Amniotic epithelial cell (primary cell): ENCODE measurements at regions not wholly inside any gene's neighbourhood (a gene's known extent, or its start where the extent isn't known, plus 50 kb on each side); places are given as distances from the start of the nearest gene placed in this dataset.
A peak's percentile ranks its signal among the peaks of the same experiment; 100 is the strongest.
"Not testable (repeated sequence)": the region's sequence is repeated elsewhere in the genome, so short reads cannot be mapped to it uniquely, and the experiment has no call there.

Experiments used
- DNase-seq: peaks from one replicate; pipeline ENCODE4 v3.0.0-alpha.2; 2010; ENCODE audit warnings: low read depth

DNA sequence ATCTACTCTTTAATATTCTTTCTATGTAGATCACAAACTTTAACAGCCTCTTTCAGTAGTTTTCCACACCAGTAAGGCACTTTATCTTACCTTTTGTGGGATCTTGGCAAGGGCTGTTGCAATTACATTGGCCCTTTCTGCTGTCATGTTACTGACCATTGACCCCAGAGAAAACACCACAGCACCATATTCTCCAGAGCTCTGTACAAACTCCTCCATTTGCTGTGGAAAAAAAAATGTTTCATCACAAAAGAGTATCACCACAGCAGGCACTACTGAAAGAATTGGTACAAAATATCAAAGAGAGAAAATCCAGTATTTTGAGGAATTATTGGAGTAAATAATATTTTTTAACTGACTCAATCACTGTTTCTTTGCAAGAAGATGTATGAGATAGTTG, 62.3 kb upstream of the UGT2A3 start:
- DNase-seq, result not testable (repeated sequence)

DNA sequence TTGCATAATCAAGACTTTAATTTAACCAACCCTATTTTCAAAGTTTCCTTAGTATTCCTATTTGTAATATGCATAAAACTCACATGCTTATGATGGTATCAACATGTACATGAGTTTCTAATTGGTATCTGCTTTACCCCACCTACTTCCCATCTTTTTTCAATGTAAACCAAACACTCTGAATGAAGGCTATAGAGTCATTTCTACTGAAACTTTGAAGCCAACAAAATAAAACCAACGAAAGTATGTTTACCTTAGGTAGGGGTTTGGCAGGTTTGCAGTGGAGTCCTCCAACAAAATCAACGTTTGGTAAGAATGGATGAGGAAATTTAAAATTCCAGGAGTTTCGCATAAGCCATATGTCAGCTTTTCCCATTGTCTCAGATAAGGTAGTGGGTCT, 66.4 kb upstream of the UGT2A3 start:
- DNase-seq, result not testable (repeated sequence)

DNA sequence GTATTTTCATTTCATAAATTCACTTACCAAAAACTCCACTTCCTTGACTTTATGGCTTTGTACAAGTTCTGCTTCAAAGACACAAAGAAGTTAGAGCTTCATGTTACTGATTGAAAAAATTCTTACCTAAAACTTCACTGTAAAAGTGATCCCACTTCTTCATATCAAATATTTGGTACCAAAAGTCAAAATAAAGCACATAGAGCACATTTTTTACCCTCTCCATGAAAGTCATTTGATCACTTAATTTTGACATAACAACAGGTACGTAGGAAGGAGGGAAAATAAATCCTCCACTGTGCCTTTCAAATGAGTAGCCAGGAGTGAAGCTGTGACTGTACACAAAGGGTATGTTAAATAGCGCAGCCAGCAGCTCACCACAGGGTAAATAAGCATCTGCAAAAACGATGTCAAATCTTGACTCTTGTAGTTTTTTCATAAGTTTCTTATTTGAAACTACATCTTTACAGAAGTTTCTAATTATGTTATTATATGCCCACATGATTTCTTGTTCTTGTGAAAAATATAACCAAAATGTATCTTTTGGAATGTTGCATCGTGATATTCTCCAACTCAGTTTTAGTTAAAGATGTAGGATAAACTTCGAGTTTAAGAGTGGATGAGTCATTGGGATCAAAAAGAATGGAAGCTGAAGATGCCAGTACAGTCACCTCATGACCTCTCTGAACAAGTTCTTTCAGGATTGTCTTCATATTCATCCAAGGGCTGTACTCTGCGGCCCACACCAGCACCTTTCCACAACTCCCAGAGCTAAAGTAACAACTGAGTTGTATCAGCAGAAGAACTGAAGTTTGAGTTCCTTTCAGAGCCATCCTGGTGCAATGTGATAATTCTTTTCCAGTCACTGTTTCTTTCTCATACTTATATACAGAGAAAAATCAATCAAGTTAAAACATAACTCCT, 68.2 kb upstream of the UGT2A3 start:
- peak; percentile 4 for DNase-seq

DNA sequence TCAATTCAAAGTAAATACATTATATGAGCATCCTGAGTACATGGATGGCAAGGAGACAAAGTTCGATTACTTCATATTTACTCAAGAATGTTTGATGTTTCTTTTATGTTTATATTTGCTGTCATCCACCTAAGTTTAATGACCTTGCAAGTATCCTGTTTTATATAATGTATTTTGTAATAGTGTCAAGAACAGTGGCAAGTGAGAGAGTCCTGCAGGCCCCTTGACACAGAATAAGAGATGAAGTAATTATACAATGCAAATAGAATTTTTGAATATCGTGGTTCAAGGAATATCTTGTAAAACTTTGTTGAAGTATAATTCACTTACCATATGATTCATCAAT, 68.8 kb upstream of the UGT2A3 start:
- DNase-seq, result peak; percentile 27

DNA sequence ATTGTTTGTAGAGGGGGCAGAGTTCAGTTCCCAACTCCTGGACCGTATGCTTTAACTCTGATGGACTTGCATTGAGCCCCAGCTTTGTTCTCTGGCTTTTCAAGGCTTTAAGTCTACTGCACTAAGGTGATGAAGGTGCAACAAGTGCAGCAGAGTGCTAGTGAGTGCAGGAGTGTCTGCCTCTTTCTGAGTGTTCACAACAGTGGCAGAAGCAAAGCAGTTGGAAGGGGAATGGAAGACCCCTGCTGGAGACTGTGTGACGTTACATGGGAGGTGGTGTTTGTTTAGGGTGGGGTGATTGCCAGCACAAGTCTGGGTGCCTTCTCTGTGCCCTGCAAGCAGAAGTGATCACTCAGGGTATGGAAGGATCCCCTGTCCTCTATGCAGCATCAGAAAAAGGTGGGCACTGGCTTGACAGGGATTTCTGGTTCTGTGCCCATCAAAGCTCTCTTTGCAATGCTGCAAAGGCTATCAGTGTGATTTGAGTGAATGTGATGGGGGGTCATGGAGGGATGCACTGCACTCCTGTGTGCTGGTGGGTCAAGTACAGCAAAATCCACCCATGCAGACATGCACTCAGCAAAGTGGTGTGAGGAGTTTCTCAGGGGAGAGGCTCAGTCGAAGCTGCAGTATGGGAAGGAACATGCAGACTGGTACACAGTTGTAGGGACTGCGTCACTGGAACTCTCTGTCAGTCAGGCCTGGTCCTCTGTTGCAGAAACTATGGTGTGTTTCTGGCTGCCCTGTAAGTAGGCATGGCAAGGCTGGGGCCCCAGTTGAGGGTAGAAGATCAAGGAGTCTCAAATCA, 70.9 kb upstream of the UGT2B7 start:
- DNase-seq, result peak; percentile 25

DNA sequence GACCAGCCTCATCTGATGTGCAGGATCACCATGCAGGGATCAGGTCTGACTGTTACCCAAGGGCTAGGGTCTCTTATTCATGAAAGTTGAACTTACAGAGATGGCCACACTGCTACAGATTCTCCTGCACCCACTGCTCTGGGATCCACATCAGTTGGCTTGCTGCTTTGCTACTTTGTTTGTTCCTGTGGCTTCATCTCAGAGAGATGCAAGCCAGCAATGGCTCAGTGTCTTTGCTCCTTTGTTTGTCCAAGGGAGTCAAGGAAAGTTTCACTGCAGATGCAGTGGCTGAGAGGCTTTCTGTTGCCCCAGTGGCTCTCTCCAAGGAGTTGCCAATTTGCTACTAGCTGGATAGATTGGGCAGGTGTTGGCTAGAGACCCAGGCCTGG, 70.3 kb upstream of the UGT2B7 start:
- no peak for DNase-seq

DNA sequence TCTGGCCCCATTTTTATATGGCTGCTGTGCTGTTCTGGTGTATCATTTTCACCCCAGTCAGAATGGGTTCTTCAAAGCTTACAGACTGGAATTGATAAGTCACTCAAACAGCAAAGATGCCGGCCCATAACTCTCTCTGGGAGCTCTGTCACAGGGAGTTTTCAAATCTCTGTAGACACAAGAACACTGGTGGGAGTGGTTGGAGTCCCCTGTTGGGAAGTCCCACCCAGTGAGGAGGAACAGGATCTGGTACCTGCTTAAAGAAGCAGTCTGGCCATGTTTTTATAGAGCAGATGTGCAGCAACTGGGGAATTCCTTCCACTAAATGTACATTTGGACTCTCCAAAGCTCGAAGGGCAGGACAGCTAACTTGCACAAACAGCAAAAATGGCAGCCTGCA, 69.3 kb upstream of the UGT2B7 start:
- DNase-seq, result no peak

DNA sequence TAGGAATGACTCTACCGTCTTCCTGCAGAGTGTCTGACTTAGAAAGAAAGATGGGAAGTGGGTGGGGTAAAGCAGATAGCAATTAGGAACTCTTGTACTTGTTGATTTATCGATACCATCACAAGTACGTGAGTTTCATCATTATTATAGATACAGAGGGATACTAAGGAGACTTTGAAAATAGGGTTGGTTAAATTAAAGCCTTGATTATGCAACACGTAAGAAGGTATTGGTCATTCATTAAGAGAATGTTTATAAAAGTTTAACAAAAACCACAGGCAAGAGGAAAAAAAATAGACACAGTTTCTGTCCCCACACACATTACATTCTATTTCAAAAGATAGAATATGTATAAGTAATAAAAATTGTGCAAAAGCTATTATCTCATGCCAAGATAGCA, 65.9 kb upstream of the UGT2B7 start:
- no peak for DNase-seq

DNA sequence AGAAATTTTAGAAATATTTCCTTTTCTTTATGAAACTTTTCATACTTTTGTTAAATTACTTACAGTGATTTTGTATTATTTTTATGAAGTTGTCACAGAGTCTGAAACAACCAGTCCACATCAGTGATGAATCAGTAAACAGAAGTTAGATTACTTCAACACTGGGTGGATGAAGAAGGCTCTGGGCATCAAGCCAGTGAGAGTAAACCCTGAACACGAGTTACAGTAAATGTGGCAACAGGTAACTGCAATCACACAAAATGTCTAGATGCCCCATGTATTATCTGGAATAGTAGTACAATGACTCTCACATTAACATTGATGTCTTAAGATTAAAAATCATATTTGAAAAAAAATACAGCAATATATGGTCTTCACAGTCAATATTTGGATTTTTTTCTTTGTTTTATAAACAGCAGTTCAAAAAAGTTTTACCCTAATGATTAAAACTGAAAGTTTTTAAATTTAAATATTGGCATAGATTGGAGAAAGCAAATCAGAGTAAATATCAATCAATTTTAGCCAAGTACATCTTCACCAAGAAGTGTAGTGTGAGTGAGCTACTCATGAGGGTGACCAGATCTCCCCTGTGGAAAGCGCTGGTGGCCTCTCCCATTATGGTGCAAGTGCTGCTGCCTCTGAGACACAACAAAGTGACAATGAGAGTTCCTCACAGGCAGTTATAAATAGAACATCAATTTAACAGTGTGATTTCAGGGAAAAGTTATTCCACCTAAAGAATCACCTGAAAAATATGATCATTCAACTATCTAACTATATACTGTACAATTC, 63.2 kb upstream of the UGT2B7 start:
- DNase-seq, result peak; percentile 85

DNA sequence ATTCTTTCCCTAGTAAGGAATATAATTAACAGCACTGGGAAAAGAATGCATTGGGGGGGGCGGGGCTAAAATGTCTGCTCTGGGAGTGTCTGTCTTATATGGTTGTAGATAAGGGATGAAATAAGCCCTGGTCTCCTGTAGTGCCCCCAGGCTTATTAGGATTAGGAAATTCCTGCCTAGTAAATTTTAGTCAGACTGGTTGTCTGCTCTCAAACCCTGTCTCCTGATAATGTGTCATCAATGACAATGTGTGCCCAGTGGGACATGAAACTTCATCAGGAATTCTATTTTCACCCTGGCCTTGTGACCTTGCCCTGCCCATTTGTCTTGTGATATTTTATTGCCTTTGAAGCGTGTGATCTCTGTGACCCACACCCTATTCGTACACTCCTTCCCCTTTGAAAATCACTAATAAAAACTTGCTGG, 61.9 kb upstream of the UGT2B7 start:
- not testable (repeated sequence) for DNase-seq

DNA sequence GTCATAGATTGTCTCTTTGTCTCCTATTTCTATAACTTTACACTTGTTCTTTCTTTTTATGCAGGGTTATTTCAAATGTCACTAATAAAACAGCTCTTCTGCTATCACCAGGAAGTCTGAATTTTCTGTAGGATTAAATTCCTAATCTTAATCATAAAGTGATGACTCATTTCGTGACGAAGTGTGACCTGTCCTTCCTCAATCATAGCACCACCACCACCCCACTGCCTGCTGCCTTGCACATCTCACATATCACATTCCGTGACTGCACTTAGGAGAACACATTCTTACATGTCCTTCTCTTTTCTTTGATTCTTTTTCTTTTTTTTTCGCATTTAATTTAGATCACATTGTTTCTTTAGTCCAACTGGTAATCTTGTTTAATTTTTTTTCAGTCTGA, 57.7 kb upstream of the UGT2B7 start:
- DNase-seq, result peak; percentile 10

DNA sequence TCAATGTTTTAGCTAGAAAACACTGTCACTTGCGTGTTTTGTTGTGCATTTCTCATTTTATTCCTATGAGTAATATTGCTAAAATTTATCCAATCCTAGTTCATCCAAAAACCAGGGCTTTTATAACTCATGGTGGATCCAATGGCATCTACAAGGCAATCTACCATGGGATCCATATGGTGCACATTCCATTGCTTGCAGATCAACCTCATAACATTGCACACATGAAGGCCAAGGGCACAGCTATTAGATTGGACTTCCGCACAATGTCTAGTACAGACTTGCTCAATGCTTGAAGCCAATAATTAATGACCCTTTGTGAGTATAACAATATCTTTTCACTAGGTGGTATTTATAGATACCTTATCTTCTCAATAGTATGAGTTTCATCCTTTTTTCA, 57.2 kb upstream of the UGT2B7 start:
- peak; percentile 21 for DNase-seq

DNA sequence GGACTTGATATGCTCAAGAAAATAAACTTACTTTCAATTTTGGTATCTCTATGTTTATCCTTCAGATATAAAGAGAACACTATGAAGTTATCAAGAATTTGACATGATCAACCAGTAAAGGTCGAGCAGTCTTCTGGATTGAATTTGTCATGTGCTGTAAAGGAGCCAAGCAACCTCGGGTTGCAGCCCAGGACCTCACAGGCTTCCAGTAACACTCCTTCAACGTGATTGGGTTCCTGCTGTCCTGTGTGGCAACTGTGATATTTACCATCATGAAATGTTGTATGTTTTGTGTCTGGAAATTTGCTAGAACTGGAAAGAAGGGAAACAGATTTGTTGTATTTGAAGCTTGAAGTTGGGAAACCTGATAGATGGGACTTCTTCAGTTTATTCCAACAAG, 52.0 kb upstream of the UGT2B7 start:
- DNase-seq, result no peak
